NOMO-1 treated with DMSO at 0.1 percent for 48 hours (cell line): ENCODE measurements at regions not wholly inside any gene's neighbourhood (a gene's known extent, or its start where the extent isn't known, plus 50 kb on each side); places are given as distances from the start of the nearest gene placed in this dataset.

ENCODE experiments used
- DNase-seq: peaks from one replicate; lab custom pipeline; 2025; ENCODE audit not compliant: unreplicated experiment; lab: John Stamatoyannopoulos, UW

- DNase-seq = no peak
Measured at GRCh38 chr15:39108021-39108420, 472.9 kb upstream of the THBS1 start.

GRCh38 chr15:39110336-39110735 lies 470.5 kb upstream of the THBS1 start:
- DNase-seq = no peak

- DNase-seq = no peak
Measured at GRCh38 chr15:39110746-39111145, 470.1 kb upstream of the THBS1 start.

- no peak for DNase-seq
Measured at GRCh38 chr15:39113741-39114140, 467.1 kb upstream of the THBS1 start.

GRCh38 chr15:39114690-39115378 lies 466.0 kb upstream of the THBS1 start:
- no peak for DNase-seq

GRCh38 chr15:39115379-39116057 lies 465.4 kb upstream of the THBS1 start:
- DNase-seq = no peak

GRCh38 chr15:39118510-39118909 lies 462.4 kb upstream of the THBS1 start:
- no peak for DNase-seq

GRCh38 chr15:39124155-39124552 lies 456.7 kb upstream of the THBS1 start:
- DNase-seq = no peak

- no peak for DNase-seq
Measured at GRCh38 chr15:39124553-39125171, 456.2 kb upstream of the THBS1 start.

- DNase-seq = no peak
Measured at GRCh38 chr15:39125226-39125625, 455.7 kb upstream of the THBS1 start.

GRCh38 chr15:39125904-39126303 lies 455.0 kb upstream of the THBS1 start:
- DNase-seq = peak; percentile 60

GRCh38 chr15:39127151-39127790 lies 453.6 kb upstream of the THBS1 start:
- DNase-seq = no peak

GRCh38 chr15:39127925-39128617 lies 452.8 kb upstream of the THBS1 start:
- peak; percentile 56 for DNase-seq

GRCh38 chr15:39128746-39129145 lies 452.1 kb upstream of the THBS1 start:
- DNase-seq = no peak

- DNase-seq = no peak
Measured at GRCh38 chr15:39130556-39131379, 450.1 kb upstream of the THBS1 start.

- no peak for DNase-seq
Measured at GRCh38 chr15:39131609-39132008, 449.3 kb upstream of the THBS1 start.

- DNase-seq = no peak
Measured at GRCh38 chr15:39132070-39132469, 448.8 kb upstream of the THBS1 start.

- DNase-seq = peak; percentile 77
Measured at GRCh38 chr15:39132954-39133600, 447.8 kb upstream of the THBS1 start.

GRCh38 chr15:39134282-39134681 lies 446.6 kb upstream of the THBS1 start:
- DNase-seq = no peak

GRCh38 chr15:39135989-39136388 lies 444.9 kb upstream of the THBS1 start:
- no peak for DNase-seq
